Erythroblast (primary cell): ENCODE measurements at regions not wholly inside any gene's neighbourhood (a gene's known extent, or its start where the extent isn't known, plus 50 kb on each side); places are given as distances from the start of the nearest gene placed in this dataset.

ENCODE experiments used
- GATA1 ChIP-seq: IDR thresholded peaks from 2 replicates; pipeline ENCODE4 v1.6.1; 2011; ENCODE audit warnings: low read depth, mild to moderate bottlenecking, control low read depth, low read length, moderate library complexity
- POLR2A ChIP-seq: IDR thresholded peaks from 2 replicates; pipeline ENCODE4 v1.6.1; 2011; ENCODE audit warnings: mild to moderate bottlenecking, low read length

DNA sequence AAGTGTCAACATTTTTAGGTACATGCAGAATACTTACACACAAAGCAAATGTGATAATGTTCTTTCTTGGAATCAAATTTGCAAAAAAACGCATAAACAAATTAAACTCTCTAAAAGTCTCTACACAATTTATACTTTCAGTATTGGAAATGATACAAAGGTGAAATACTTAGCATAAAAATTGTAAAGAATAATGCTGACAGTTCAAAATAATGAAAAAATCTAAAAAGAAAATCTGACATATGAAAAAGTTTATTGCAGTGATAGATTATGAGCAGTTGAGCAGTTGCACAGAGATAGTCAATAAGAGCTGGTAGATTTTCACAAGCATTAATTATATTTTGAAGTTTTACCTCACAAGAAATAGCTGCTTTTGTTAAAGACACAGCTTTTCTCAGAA lies 1176.4 kb upstream of the EYS start:
- no peak for TF ChIP-seq POLR2A
- no peak for TF ChIP-seq GATA1
